Caco-2 (cell line): ENCODE measurements at regions not wholly inside any gene's neighbourhood (a gene's known extent, or its start where the extent isn't known, plus 50 kb on each side); places are given as distances from the start of the nearest gene placed in this dataset.

Experiments used
- BruUV-seq: library from RNA; stranded (reverse); fragments of 400-500 nt; replicated peaks from 2 replicates; lab custom pipeline; 2021; lab: Mats Ljungman, UMichigan
- CTCF ChIA-PET: fragments of 300-600 bp; sonication (Branson Sonifier 250); formaldehyde crosslinking; loops from one replicate; lab custom pipeline; 2022; ENCODE audit warnings: antibody characterized with exemption; lab: Charles Lee
- POLR2A ChIA-PET: fragments of 300-600 bp; sonication (Branson Sonifier 250); formaldehyde crosslinking; loops from one replicate; lab custom pipeline; 2022; ENCODE audit warnings: antibody characterized with exemption; lab: Charles Lee
- DNase-seq, 2 experiments: peaks; one replicate each; pipeline versions ENCODE4 v3.0.0 to v3.0.0-alpha.2; 2020 to 2022
- H3K27me3 ChIP-seq: replicated peaks from 2 replicates; pipeline ENCODE4 v1.6.0; 2011; ENCODE audit warnings: low read length; ENCODE audit not compliant: control insufficient read depth, insufficient read depth
- H3K36me3 ChIP-seq: 2 replicates; pipeline ENCODE4 v1.5.1; 2011; ENCODE audit warnings: low read length; ENCODE audit not compliant: control insufficient read depth, insufficient read depth
- H3K4me1 ChIP-seq: fragments of 250-450 bp; sonication (Bioruptor Pico); 2 replicates; pipeline ENCODE4 v1.5.1; 2020; ENCODE audit warnings: mild to moderate bottlenecking
- H3K4me3 ChIP-seq: 2 replicates; pipeline ENCODE4 v1.5.1; 2011; ENCODE audit warnings: low read depth, mild to moderate bottlenecking, control low read depth, low read length
- H3K9me3 ChIP-seq: fragments of 250-450 bp; sonication (Bioruptor Pico); 2 replicates; pipeline ENCODE4 v1.5.1; 2020; ENCODE audit warnings: mild to moderate bottlenecking, moderate library complexity
- H3K27ac Mint-ChIP-seq: one replicate; pipeline ENCODE4 v1.8.0; 2022; ENCODE audit warnings: mixed read lengths; ENCODE audit not compliant: unreplicated experiment
- H3K27me3 Mint-ChIP-seq: one replicate; pipeline ENCODE4 v1.8.0; 2022; ENCODE audit warnings: mixed read lengths; ENCODE audit not compliant: insufficient read depth, unreplicated experiment
- H3K36me3 Mint-ChIP-seq: one replicate; pipeline ENCODE4 v1.8.0; 2022; ENCODE audit warnings: mild to moderate bottlenecking, mixed read lengths; ENCODE audit not compliant: insufficient read depth, unreplicated experiment
- H3K4me1 Mint-ChIP-seq: one replicate; pipeline ENCODE4 v1.8.0; 2022; ENCODE audit warnings: low read depth, mixed read lengths; ENCODE audit not compliant: unreplicated experiment
- H3K4me3 Mint-ChIP-seq: one replicate; pipeline ENCODE4 v1.8.0; 2022; ENCODE audit warnings: mild to moderate bottlenecking, moderate library complexity, mixed read lengths; ENCODE audit not compliant: unreplicated experiment
- H3K9me3 Mint-ChIP-seq: one replicate; pipeline ENCODE4 v1.8.0; 2022; ENCODE audit warnings: mixed read lengths; ENCODE audit not compliant: unreplicated experiment
- CTCF ChIP-seq, 2 experiments: fragments of 200-600 bp in 1 of 2; IDR thresholded peaks; 1 replicate in 1 of 2; 2 replicates in 1 of 2; pipeline versions ENCODE4 v1.5.1 to v1.8.0; 2011 to 2022; ENCODE audit warnings: antibody characterized with exemption in 1 of 2, control low read depth in 1 of 2, inconsistent platforms in 1 of 2, low read depth in 1 of 2, low read length in 1 of 2, mild to moderate bottlenecking in 1 of 2, moderate library complexity in 1 of 2; ENCODE audit not compliant: insufficient read depth in 1 of 2, severe bottlenecking in 1 of 2, unreplicated experiment in 1 of 2
- intact Hi-C: fragments of 100-400 bp; cut with micrococcal nuclease; formaldehyde crosslinking; loops from one replicate; pipeline ENCODE4 v1.10.0; 2022; ENCODE audit not compliant: unreplicated experiment

GRCh38 chr11:26072614-26073153, 259.2 kb upstream of the ANO3 start:
- no peaks in the 10 kb centered on the region for H3K9me3 ChIP-seq
- BruUV-seq: no TSS peak
- Mint-ChIP-seq H3K9me3 (no peaks in the 10 kb centered on the region), H3K36me3 (no peaks in the 10 kb centered on the region), H3K4me3 (no peak overlapping the region), H3K4me1 (peaks cover 7% of the 10 kb centered on the region), H3K27me3 (peaks cover 2% of the 10 kb centered on the region), H3K27ac (no peak overlapping the region)
- intact Hi-C loops: no loop called here
- no peak for DNase-seq
- TF ChIP-seq CTCF (IDR thresholded peaks at IDR 0.05; ENCODE audit: insufficient read depth in 1 of 2, low read depth in 1 of 2, low read length in 1 of 2, severe bottlenecking in 1 of 2, unreplicated experiment in 1 of 2): no peak
- no peaks in the 10 kb centered on the region for H3K36me3 ChIP-seq
- POLR2A ChIA-PET: no interaction called here
- H3K4me1 ChIP-seq: no peaks in the 10 kb centered on the region
- H3K4me3 ChIP-seq: no peak overlapping the region
- CTCF ChIA-PET: no interaction called here
- no peaks in the 10 kb centered on the region for H3K27me3 ChIP-seq

- Histone ChIP-seq H3K4me1 (no peaks in the 10 kb centered on the region), H3K27me3 (no peaks in the 10 kb centered on the region), H3K4me3 (no peak overlapping the region), H3K36me3 (no peaks in the 10 kb centered on the region), H3K9me3 (no peaks in the 10 kb centered on the region)
- CTCF ChIA-PET: no interaction called here
- no peaks in the 10 kb centered on the region for H3K36me3 Mint-ChIP-seq
- DNase-seq: no peak
- no TSS peak for BruUV-seq
- intact Hi-C loops: no loop called here
- POLR2A ChIA-PET: no interaction called here
- no peak for TF ChIP-seq CTCF (IDR thresholded peaks at IDR 0.05; ENCODE audit: insufficient read depth in 1 of 2, low read depth in 1 of 2, low read length in 1 of 2, severe bottlenecking in 1 of 2, unreplicated experiment in 1 of 2)
- H3K4me3 Mint-ChIP-seq: no peak overlapping the region
- no peak overlapping the region for H3K27ac Mint-ChIP-seq
- peaks cover 7% of the 10 kb centered on the region for H3K4me1 Mint-ChIP-seq
- H3K9me3 Mint-ChIP-seq: no peaks in the 10 kb centered on the region
- peaks cover 2% of the 10 kb centered on the region for H3K27me3 Mint-ChIP-seq
Observed at GRCh38 chr11:26073646-26074045, 258.3 kb upstream of the ANO3 start.

- no peak for TF ChIP-seq CTCF (IDR thresholded peaks at IDR 0.05; ENCODE audit: insufficient read depth in 1 of 2, low read depth in 1 of 2, low read length in 1 of 2, severe bottlenecking in 1 of 2, unreplicated experiment in 1 of 2)
- no peaks in the 10 kb centered on the region for H3K9me3 ChIP-seq
- CTCF ChIA-PET: no interaction called here
- no peaks in the 10 kb centered on the region for H3K36me3 ChIP-seq
- H3K27me3 ChIP-seq: no peaks in the 10 kb centered on the region
- Mint-ChIP-seq H3K4me1 (peaks cover 16% of the 10 kb centered on the region), H3K27me3 (peaks cover 2% of the 10 kb centered on the region), H3K4me3 (peak overlapping the region; percentile 17), H3K27ac (no peak overlapping the region), H3K36me3 (no peaks in the 10 kb centered on the region), H3K9me3 (no peaks in the 10 kb centered on the region)
- no TSS peak for BruUV-seq
- no peaks in the 10 kb centered on the region for H3K4me1 ChIP-seq
- DNase-seq: no peak
- POLR2A ChIA-PET: no interaction called here
- no peak overlapping the region for H3K4me3 ChIP-seq
- intact Hi-C loops: no loop called here
Observed at GRCh38 chr11:26076233-26076990, 255.5 kb upstream of the ANO3 start.
